ENCODE measurements at regions not wholly inside any gene's neighbourhood (a gene's known extent, or its start where the extent isn't known, plus 50 kb on each side); places are given as distances from the start of the nearest gene placed in this dataset.

GRCh38 chr2:149648282-149649030, 60.9 kb upstream of the MMADHC start:
- H3K79me2 ChIP-seq (ENCODE audit: insufficient read depth, low read length) = no peaks in the 10 kb centered on the region
- TF ChIP-seq RAD21 (IDR thresholded peaks at IDR 0.05; ENCODE audit: low read depth) (no peak), ATF3 (IDR thresholded peaks at IDR 0.05) (no peak), FOSL1 (IDR thresholded peaks at IDR 0.05; ENCODE audit: low read depth) (0 out of 2 replicates have a peak, but pooled peaks have one; percentile 7), POLR2AphosphoS5 (IDR thresholded peaks at IDR 0.05; ENCODE audit: low read depth, low read length) (no peak), EZH2 (IDR thresholded peaks at IDR 0.05) (no peak), CEBPB (IDR thresholded peaks at IDR 0.05; ENCODE audit: low read depth) (no peak), ZBTB33 (IDR thresholded peaks at IDR 0.05; ENCODE audit: extremely low read depth, insufficient replicate concordance, low read length) (no peak)
- H3K9me2 ChIP-seq (ENCODE audit: insufficient read depth) = no peaks in the 10 kb centered on the region
- POLR2A ChIA-PET = no interaction called here
- H3K9me3 ChIP-seq (ENCODE audit: control insufficient read depth in 1 of 2, insufficient read depth in 1 of 2, low read depth in 1 of 2, low read length in 2 of 2) = no peaks in the 10 kb centered on the region
- H3K36me3 ChIP-seq (ENCODE audit: control insufficient read depth in 1 of 2, insufficient read depth in 2 of 2, low read length in 2 of 2) = no peaks in the 10 kb centered on the region
- H3K4me2 ChIP-seq (ENCODE audit: low read length) = peak overlapping the region; percentile 23; the same call in 1 of the 2 replicates
- CTCF ChIA-PET = no interaction called here
- no peak overlapping the region for H2AFZ ChIP-seq (ENCODE audit: low read depth, low read length, poor library complexity, severe bottlenecking)
- H3K4me1 ChIP-seq (ENCODE audit: control insufficient read depth in 1 of 2, insufficient read depth in 2 of 2, low read length in 2 of 2) = peaks cover 0 to 8% of the 10 kb centered on the region in 2 experiments; a peak in 2 of 4 replicates
- RAD21 ChIA-PET (ENCODE audit: low non-redundant PET in 1 of 2, low total read pairs in 2 of 2, uncharacterized antibody in 2 of 2, unreplicated experiment in 2 of 2) = no interaction called here
- intact Hi-C loops (cut with micrococcal nuclease) = no loop called here
- no peaks in the 10 kb centered on the region for H3K27me3 ChIP-seq (ENCODE audit: insufficient read depth, low read length)
- BruUV-seq (replicated peaks) = no TSS peak
- no peak overlapping the region for H3K9ac ChIP-seq (ENCODE audit: low read length)
- H4K20me1 ChIP-seq (ENCODE audit: insufficient read depth) = no peaks in the 10 kb centered on the region
- DNase-seq (ENCODE audit: low read depth, low spot score) (no peak), ATAC-seq (peak; percentile 38)
- no peak overlapping the region for H3K27ac ChIP-seq (ENCODE audit: low read depth, low read length)
- H3K4me3 ChIP-seq (replicated peaks in 1 of 2; ENCODE audit: low read depth in 1 of 2, low read length in 2 of 2) = no peak overlapping the region
